Stimulated activated CD4-positive, alpha-beta T cell treated with anti-CD3 and anti-CD28 coated beads, Interleukin-1b, Interleukin-23, amount 100 ng/mL, for 24 hours (primary cell): ENCODE measurements at regions not wholly inside any gene's neighbourhood (a gene's known extent, or its start where the extent isn't known, plus 50 kb on each side); places are given as distances from the start of the nearest gene placed in this dataset.

Experiments
- DNase-seq, 4 experiments: peaks; one replicate each; pipeline ENCODE4 v3.0.0-alpha.2; 2020; ENCODE audit warnings: low read depth in 4 of 4, low spot score in 1 of 4

GRCh38 chr11:19374151-19374569, 133.4 kb upstream of the E2F8 start:
- no peak for DNase-seq

- no peak for DNase-seq
Observed at GRCh38 chr11:19372381-19372780, 131.6 kb upstream of the E2F8 start.

DNA sequence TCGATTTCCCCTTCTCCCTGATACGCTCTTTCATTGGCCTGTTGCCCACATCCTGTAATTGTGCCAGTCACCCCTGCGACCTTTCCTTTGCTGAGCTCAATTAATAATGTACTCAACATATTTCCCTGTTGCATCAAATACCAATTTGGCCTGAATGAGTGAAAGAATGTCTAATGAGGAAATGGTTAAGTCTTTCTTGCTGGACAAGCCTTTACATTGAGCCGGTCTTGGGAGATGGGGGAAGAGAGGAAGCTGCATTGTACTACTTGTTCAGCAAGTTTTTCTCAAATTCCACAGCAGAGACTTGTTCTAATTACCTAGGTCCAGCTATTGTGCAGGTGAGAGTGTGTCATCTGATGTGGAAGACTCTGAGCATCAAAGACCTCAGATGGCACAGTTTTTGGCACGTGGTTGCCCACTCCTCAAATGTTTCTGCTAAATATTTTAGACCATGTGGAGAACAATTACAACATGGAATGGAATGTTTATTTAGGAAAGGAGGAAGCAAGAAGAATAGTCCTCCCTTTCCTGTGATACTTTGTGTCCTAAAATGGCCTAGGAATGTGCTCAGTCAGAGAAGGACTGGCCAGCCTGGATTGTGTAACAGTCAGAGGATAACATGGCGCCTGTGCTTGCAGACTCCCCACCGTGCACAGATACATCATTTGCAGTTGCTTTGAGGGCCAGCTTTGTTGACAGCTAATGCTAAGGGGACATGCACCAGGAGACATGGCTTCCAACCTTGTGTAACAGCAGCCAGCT, 129.5 kb upstream of the E2F8 start:
- DNase-seq = no peak

DNA sequence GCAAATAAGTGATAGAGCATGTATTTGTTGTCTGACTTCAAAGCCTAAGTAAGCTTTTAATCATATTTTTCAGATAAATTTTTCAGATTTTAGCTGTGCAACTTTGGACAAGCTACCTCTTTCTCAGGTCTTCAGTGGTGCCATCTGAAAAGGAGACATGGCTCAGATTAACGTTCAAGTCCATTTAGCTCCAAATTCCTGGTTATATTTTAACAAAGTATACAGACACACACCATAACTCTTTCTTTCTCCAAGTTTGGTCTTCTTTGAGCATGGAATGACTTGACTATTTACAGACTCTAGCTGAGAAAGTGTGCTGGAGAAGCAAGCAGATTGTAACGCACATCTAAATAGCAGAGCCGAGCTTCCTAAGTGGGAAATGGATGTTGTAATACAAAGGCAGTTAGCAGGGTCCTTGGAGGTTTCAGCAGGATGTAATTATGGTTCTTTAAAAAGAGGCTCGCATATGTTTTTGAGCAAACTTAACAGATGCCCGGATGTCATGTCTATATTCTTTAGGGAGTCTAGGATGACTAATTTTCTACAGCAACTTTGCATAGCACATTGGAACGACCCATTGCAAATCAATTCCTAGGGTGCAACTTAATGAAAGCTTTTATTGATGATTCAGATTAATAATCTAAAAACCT, 128.1 kb upstream of the E2F8 start:
- DNase-seq = no peak

DNA sequence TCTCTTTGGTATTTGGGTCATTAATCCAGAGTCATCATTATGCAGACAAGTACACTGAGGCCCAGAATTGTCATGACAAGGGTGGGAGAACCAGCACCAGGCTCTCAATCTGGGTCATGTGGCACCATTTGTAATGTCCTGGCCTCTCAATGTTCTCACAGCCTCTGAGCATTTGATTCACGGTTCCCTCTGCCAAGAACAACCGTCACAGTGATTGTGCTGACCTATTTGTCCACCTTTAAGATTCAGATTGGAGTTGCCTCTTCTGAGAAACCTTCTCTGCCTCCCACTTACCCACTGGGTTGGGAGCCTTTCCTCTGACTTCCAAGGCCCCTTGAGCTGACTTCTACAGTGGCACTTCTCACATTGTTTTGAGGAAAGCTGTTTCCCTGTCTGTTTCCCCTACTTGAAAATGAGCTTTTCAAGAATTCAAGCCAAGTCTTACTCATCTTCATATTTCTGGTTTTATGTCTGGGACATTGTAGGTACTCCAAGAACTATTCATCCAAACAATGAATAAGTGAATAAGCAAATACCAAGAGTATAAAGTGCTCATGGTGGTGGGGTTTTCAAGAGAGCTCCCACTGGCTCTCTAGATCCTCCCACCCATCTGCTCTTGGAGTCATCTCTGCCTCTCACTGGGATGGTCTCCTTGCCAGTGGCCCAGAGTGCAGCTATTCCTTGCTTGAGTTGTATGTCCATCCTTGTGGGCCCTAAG, 126.4 kb upstream of the E2F8 start:
- DNase-seq = no peak

DNA sequence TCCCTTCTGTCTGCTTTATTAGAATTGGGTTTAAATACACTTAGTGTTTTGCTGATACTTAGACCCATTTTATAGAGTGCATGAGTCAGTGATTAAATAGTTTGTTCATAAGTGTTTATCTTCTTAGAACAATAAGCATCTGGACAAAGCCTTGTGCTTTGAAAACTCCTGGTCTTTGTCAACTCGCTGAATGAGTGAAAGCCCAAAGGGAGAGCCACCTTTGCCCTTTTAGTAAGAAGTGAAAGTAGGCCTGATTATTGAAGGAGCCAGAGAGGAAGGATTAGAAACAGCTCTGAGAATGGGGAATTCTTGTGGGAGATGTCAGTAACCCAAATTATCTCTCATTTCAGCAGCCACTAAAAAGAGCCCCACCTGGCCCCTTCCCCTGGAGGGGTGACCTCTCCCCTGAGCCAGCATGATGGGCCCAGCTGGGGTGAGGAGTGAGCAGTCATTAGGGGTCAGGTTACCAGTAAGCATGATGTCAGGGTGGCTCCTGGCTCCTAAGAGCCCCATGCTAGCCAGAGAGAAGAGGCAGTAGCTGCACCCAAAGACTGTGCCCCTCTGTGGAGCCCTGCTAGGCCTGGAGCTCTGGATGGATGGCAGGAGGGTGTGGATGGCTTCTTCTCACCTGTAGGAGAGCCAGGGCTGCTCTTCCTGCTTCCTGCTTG, 125.1 kb upstream of the E2F8 start:
- no peak for DNase-seq

DNA sequence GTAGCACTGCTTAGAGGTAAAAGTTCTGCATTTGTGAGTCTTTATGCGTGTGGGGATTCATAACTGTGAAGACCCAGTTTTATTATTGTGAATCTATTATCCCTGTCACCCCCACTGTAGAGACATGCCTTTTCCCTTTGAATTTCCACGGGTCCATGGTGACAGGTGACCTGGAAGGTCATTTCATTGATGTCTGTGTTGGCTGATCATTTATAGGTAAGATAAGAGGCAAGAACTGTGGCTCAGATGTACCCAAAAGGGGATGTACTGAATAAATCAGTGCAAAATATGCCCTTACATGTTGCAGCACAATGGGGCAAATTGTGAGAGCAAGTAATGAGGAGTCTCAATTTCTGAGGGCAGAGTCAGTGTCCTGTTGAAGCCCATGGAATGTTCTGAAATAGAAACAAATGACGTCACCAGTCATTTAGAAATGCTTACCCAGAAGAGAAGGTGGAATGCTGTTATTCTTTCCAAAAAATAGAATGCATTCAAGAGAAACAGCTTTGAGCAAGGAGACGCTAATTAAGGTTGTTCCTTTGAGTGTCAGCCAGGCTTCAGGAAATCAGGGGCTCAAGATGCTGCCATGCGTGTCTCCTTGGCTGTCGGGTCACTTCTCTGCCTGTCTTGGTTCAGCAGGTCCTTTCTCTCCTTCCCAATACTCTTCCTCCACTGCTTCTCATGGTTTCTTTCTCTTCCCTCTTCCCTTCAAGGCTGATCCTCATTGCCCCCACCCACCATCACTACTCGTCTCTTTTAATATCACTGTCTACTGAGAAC, 118.7 kb upstream of the E2F8 start:
- no peak for DNase-seq

DNA sequence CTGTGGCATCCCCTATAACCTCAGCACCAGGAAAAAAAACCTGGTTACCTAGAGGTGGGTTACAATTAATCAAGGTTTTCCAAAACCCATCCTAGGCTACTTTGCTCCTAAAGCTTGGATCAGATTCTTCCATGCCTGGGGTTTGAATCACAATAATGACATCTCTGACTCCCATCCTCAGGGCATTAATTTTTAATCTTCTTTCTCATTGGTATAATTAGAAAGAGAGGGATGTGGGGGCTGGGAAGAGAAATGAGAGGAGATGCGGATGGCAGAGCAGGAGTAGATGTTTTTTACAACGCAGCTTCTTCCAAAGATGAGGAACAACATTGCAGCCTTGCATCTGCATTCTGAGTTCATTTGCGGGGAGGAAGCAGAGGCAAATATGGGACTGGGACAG, 117.2 kb upstream of the E2F8 start:
- no peak for DNase-seq

GRCh38 chr11:19355601-19356000, 114.9 kb upstream of the E2F8 start:
- no peak for DNase-seq

DNA sequence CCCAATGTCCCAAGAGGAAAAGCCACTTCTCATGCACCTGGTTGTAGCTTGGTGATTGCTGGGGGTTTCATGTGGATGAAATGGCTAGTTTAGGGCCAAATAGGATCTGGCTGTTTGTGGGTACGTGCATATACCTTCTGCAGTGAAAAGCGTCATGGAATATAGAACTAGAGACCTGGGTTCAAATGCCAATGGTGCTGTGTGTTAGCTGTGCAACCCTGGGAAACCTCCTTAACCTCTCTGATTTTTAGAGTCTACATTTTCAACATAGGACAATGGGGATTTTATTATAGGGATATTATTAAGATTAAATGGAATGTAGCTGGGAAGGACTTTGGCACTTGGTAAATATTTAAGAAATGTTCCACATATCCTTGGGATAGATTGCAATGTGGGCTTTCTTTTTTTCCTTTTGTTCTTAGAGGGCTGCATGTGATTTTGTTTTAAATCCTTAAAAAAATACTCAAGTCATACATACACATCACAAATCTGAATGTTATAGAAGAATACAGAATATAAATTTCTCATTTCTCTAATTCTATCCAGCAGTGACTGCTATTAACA, 112.6 kb upstream of the E2F8 start:
- no peak for DNase-seq

DNA sequence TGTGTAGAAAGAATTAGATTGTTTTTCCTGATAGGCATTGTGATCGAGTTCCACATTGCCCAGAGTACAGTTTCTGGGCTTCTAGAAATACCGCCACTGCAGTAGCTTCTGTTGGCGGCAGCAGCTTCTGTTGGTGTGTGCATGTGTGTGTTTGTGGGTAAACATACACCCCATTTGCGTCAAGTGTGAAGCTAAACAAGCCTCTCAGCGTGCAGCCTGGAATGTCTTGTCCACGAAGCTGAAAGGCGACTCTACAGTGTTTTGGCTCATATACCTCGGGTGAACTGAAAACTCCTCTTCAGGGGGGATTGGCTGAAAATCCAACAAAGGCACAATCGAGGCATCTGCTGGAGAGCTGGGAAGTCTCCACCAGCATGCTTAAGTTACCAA, 112.0 kb upstream of the E2F8 start:
- DNase-seq = no peak

- no peak for DNase-seq
Observed at GRCh38 chr11:19352072-19352770, 111.5 kb upstream of the E2F8 start.

DNA sequence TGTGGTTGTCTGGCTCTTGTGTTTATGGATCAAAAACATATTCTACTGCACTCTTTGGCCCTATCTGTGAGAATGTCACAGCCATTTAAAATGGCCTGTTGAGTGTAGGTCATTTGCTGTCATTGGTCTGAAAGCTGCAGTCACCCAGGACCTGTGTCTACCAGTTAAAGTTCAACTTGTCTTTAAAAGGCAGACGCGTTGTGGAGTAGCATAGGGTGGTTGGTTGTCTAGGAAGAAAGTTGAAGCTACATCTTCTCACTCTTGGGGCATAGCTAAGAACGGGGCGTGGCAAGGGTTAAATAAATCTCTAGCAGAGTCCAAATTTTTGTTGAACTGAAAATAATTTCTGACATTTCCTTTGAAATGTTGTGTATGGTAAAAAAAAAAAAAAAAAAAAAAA, 110.7 kb upstream of the E2F8 start:
- no peak for DNase-seq

- no peak for DNase-seq
Observed at GRCh38 chr11:19350160-19350559, 109.4 kb upstream of the E2F8 start.

GRCh38 chr11:19349340-19350025, 108.7 kb upstream of the E2F8 start:
- DNase-seq = no peak

GRCh38 chr11:19347911-19348310, 107.2 kb upstream of the E2F8 start:
- DNase-seq = no peak

DNA sequence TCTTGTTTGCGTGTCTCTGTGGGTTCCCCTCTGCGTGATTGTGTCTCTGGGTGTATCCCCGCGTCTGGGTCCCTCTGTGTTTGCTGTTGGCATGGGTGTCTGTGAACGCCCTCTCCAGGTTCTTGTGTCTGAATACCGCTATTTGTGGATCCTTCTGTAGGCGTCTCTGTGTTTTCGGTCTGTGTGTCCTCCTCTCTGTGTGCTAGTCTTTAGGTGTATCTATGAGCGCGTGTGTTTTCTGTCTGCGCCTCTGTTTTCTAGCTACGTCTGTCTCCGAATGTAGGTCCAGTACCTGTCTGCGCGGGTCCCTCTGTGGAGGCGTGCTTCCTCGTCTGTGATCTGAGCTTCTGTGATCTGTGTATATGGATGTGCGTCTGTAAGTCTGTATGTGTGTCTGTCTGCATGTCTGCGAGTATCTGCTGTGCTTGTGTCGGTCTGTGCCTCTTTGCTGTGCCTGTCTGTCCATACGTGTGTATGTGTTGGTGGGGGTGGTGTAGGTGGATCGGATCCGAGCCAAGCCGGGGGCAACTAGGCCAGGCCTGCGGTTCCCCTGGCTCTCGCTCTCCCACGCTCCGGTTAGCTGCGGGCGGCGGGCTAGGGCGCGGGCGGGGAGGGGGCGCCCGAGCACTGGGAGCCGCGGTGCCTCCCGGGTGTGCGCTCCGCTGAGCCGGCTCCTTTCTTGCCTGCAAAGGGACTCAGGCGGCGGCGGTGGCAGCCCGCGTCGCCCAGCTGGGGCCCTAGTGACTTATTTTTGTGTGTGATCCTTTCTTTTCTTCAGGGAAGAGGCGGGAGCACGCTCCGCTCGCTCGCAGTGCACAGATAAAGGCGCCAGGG, 105.3 kb upstream of the E2F8 start:
- DNase-seq = no peak

- no peak for DNase-seq
Observed at GRCh38 chr11:19345519-19345847, 104.7 kb upstream of the E2F8 start.
